A673 (cell line): ENCODE measurements at regions not wholly inside any gene's neighbourhood (a gene's known extent, or its start where the extent isn't known, plus 50 kb on each side); places are given as distances from the start of the nearest gene placed in this dataset.

ENCODE experiments used
- BruUV-seq: library from RNA; stranded (reverse); fragments of 400-500 nt; replicated peaks from 2 replicates; lab custom pipeline; 2021; lab: Mats Ljungman, UMichigan
- CTCF ChIA-PET: fragments of 300-600 bp; sonication (Branson Sonifier 250); formaldehyde crosslinking; loops from one replicate; lab custom pipeline; 2022; ENCODE audit warnings: antibody characterized with exemption; lab: Charles Lee
- POLR2A ChIA-PET: fragments of 300-600 bp; sonication (Branson Sonifier 250); formaldehyde crosslinking; loops from one replicate; lab custom pipeline; 2022; ENCODE audit warnings: antibody characterized with exemption; ENCODE audit not compliant: low non-redundant PET; lab: Charles Lee
- DNase-seq: peaks from one replicate; pipeline ENCODE4 v3.0.0-alpha.2; 2015; ENCODE audit warnings: low spot score
- H3K27ac ChIP-seq: fragments of 200-600 bp; sonication (generic); 2 replicates; pipeline ENCODE4 v1.5.1; 2016; ENCODE audit warnings: mixed run types, low read depth, mild to moderate bottlenecking, mixed read lengths, antibody characterized with exemption, low read length; ENCODE audit not compliant: poor library complexity, severe bottlenecking
- H3K27me3 ChIP-seq: fragments of 200-600 bp; sonication (generic); replicated peaks from 2 replicates; pipeline ENCODE4 v1.6.1; 2017; ENCODE audit warnings: mixed run types, low read depth, mild to moderate bottlenecking, mixed read lengths, antibody characterized with exemption, low read length; ENCODE audit not compliant: insufficient read depth, poor library complexity
- H3K36me3 ChIP-seq: fragments of 200-600 bp; sonication (generic); 2 replicates; pipeline ENCODE4 v1.6.1; 2016; ENCODE audit warnings: mixed run types, mild to moderate bottlenecking, mixed read lengths, antibody characterized with exemption, low read length; ENCODE audit not compliant: insufficient read depth, poor library complexity, severe bottlenecking
- H3K4me1 ChIP-seq: fragments of 200-600 bp; sonication (generic); 2 replicates; pipeline ENCODE4 v1.6.1; 2017; ENCODE audit warnings: mixed run types, mild to moderate bottlenecking, mixed read lengths, antibody characterized with exemption, low read length; ENCODE audit not compliant: insufficient read depth, poor library complexity, severe bottlenecking
- H3K4me3 ChIP-seq: fragments of 200-600 bp; sonication (generic); 2 replicates; pipeline ENCODE4 v1.5.1; 2016; ENCODE audit warnings: low read depth, mixed run types, mild to moderate bottlenecking, mixed read lengths, low read length; ENCODE audit not compliant: poor library complexity, severe bottlenecking
- H3K9me3 ChIP-seq: fragments of 200-600 bp; sonication (generic); 2 replicates; pipeline ENCODE4 v1.6.1; 2016; ENCODE audit warnings: mixed run types, low read depth, mild to moderate bottlenecking, mixed read lengths, antibody characterized with exemption, low read length; ENCODE audit not compliant: poor library complexity, severe bottlenecking
- EZH2 ChIP-seq: fragments of 200-600 bp; sonication (generic); IDR thresholded peaks from 2 replicates; pipeline ENCODE4 v1.6.1; 2017; ENCODE audit warnings: borderline replicate concordance, low read depth, mild to moderate bottlenecking, mixed read lengths, antibody characterized with exemption, low read length; ENCODE audit not compliant: poor library complexity, severe bottlenecking
- intact Hi-C: fragments of 100-400 bp; cut with micrococcal nuclease; formaldehyde crosslinking; loops from one replicate; pipeline ENCODE4 v1.10.0; 2022; ENCODE audit not compliant: unreplicated experiment
- TF ChIP-seq, protein P1 (sequence below): fragments of 300-800, 200-600 bp; sonication (generic); conservative IDR thresholded peaks from 2 replicates; pipeline ENCODE4 v1.5.1; 2017; ENCODE audit warnings: low read depth, mild to moderate bottlenecking, antibody characterized with exemption, low read length, moderate library complexity, mixed read lengths

GRCh38 chr7:54090652-54091213, 451.4 kb upstream of the VSTM2A start:
- ChIA-PET POLR2A (no interaction called here), CTCF (no interaction called here)
- Histone ChIP-seq H3K4me1 (no peaks in the 10 kb centered on the region), H3K4me3 (no peak overlapping the region), H3K27ac (no peak overlapping the region), H3K27me3 (no peaks in the 10 kb centered on the region), H3K36me3 (no peaks in the 10 kb centered on the region), H3K9me3 (peaks cover 30% of the 10 kb centered on the region)
- TF ChIP-seq, protein P1, sequence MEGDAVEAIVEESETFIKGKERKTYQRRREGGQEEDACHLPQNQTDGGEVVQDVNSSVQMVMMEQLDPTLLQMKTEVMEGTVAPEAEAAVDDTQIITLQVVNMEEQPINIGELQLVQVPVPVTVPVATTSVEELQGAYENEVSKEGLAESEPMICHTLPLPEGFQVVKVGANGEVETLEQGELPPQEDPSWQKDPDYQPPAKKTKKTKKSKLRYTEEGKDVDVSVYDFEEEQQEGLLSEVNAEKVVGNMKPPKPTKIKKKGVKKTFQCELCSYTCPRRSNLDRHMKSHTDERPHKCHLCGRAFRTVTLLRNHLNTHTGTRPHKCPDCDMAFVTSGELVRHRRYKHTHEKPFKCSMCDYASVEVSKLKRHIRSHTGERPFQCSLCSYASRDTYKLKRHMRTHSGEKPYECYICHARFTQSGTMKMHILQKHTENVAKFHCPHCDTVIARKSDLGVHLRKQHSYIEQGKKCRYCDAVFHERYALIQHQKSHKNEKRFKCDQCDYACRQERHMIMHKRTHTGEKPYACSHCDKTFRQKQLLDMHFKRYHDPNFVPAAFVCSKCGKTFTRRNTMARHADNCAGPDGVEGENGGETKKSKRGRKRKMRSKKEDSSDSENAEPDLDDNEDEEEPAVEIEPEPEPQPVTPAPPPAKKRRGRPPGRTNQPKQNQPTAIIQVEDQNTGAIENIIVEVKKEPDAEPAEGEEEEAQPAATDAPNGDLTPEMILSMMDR: no peak
- no peak for TF ChIP-seq EZH2
- intact Hi-C loops: no loop called here
- no peak for DNase-seq
- BruUV-seq: no TSS peak

- no peaks in the 10 kb centered on the region for H3K4me1 ChIP-seq
- DNase-seq: no peak
- intact Hi-C loops: no loop called here
- H3K27ac ChIP-seq: no peak overlapping the region
- BruUV-seq: no TSS peak
- H3K36me3 ChIP-seq: no peaks in the 10 kb centered on the region
- POLR2A ChIA-PET: no interaction called here
- peaks cover 26% of the 10 kb centered on the region for H3K9me3 ChIP-seq
- TF ChIP-seq, protein P1: no peak
- no peak for TF ChIP-seq EZH2
- no peaks in the 10 kb centered on the region for H3K27me3 ChIP-seq
- no peak overlapping the region for H3K4me3 ChIP-seq
- CTCF ChIA-PET: no interaction called here
Measured at GRCh38 chr7:54091322-54091721, 450.9 kb upstream of the VSTM2A start.

DNA sequence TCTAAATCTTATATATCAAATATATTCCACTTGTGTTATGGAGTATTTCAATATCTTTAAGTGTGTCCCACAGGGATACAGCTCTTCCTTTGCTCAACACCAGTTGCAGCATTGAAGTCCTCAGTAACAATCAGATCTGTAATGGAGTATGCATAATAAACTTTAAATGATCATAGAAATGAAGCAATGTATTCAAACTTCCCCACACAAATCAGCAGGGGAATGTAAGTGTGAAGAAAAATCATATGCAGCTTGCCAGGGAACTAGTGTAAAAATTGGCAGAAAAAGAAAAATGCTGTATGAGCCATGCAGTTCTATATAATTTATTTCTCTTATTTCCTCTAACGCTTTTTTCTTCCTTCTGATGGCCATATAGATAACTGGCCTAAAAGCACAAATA, 444.3 kb upstream of the VSTM2A start:
- ChIA-PET CTCF (no interaction called here), POLR2A (no interaction called here)
- H3K4me1 ChIP-seq: no peaks in the 10 kb centered on the region
- TF ChIP-seq, protein P1: no peak
- TF ChIP-seq EZH2: no peak
- no TSS peak for BruUV-seq
- peaks cover 38% of the 10 kb centered on the region for H3K9me3 ChIP-seq
- no peak for DNase-seq
- no peaks in the 10 kb centered on the region for H3K27me3 ChIP-seq
- H3K4me3 ChIP-seq: no peak overlapping the region
- H3K27ac ChIP-seq: no peak overlapping the region
- no peaks in the 10 kb centered on the region for H3K36me3 ChIP-seq
- intact Hi-C loops: no loop called here
